Left renal cortex interstitium (tissue), 4 donors: ENCODE measurements at regions not wholly inside any gene's neighbourhood (a gene's known extent, or its start where the extent isn't known, plus 50 kb on each side); places are given as distances from the start of the nearest gene placed in this dataset.

Source experiments
- DNase-seq, 4 donors: peaks; one replicate each; pipeline ENCODE4 v3.0.0-alpha.2; 2013; ENCODE audit warnings: low read depth in 4 of 4, low spot score in 2 of 4, missing footprints in 1 of 4

- DNase-seq = no peak
These were observed 485.9 kb upstream of the TENM4 start for GRCh38 chr11:79926707-79927106.

DNA sequence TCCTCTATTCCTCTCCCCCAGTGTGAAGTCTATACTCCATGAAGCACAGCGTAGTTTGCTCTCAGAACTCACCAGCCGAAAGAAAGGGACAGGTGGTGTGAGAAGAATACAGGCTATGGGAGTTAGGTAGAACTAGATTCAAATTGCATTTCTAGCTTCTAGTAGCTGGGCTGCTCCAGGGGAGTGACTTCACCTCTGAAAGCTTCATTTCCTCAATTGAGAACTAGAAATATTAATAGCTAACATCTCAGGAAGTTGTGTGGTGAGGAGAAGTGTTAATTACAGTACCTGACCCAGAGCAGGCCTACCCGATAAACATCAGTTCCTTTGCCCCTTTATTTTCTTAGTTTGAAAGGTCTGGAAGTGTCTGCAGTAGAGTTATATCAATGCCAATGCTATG is 484.7 kb upstream of the TENM4 start:
- no peak for DNase-seq

DNA sequence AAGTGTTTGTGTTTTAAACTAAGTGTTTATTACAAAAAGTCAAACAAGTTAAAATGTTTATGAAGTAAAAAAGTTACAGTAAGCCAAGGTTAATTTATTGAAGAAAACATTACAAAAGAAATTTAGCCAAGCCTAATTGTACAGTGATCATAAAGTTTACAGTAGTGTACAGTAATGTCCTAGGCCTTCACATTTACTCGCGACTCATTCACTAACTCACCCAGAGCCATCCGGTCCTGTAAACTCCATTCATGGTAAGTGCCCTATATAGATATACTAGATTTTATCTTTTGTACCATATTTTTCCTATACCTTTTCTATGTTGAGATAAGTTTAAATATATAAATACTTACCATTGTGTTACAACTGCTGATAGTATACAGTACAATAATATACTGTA is 481.8 kb upstream of the TENM4 start:
- no peak for DNase-seq

DNA sequence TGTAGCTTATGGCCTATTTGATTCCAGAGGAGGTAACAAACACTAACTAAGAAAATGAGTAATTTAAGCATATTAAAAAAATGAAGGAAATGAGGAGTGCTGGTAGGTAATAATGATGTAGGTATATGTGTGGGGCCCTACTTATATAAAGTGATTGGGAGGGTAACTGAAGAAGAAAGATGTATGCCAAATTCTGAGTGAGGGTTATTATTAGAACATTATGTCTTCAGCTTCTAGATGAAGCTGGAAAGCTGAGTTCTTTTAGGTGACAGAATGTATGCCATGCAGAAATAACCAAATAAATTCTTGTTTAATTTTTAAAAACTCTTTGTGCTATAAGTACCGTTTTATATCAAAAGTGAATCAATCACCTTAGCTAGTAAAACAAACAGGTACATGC is 479.6 kb upstream of the TENM4 start:
- DNase-seq = no peak

- DNase-seq = no peak
These were observed 478.5 kb upstream of the TENM4 start for GRCh38 chr11:79919350-79919749.

DNA sequence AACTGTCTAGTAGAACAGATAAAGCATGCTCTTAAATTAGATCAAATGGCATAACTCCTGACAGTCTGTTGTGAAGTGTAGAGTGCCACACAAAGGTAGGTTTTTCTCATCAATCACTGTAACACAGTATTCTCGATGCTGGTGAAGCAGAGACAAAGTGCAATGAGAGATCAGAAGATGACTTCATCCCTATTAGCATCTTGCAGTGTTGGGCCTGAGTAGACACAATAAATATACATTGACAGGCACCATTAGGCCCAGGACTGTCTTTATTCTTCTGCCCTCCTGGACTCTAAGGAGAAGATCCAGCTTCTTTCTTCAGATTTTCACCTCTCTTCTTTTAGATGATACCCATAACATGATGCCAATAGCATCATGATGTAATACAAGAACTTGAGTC is 478.0 kb upstream of the TENM4 start:
- DNase-seq = no peak

GRCh38 chr11:79906164-79906563 is 465.3 kb upstream of the TENM4 start:
- DNase-seq = no peak

- DNase-seq = no peak
These were observed 461.7 kb upstream of the TENM4 start for GRCh38 chr11:79902493-79902892.

GRCh38 chr11:79897896-79898295 is 457.1 kb upstream of the TENM4 start:
- DNase-seq = no peak

- DNase-seq = no peak
These were observed 455.4 kb upstream of the TENM4 start for GRCh38 chr11:79896258-79896657.

DNA sequence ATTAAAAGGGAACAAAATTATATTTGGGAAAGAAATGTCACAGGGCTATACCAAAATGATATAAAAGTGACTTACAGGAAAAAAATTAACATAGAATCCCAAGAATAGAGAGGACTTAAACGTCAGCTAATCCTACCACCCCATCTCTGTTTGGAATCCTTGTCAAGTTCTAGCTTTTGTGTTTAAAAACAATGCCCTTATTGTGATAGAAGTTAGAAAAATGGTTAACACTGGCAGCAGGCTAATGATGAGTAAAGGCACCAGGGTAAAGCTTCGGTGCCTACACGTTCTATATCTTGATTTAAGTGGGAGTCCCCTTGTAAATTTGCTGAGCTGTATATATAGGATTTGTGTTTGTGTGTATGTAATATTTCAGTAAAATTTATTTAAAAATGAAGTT is 453.3 kb upstream of the TENM4 start:
- no peak for DNase-seq

DNA sequence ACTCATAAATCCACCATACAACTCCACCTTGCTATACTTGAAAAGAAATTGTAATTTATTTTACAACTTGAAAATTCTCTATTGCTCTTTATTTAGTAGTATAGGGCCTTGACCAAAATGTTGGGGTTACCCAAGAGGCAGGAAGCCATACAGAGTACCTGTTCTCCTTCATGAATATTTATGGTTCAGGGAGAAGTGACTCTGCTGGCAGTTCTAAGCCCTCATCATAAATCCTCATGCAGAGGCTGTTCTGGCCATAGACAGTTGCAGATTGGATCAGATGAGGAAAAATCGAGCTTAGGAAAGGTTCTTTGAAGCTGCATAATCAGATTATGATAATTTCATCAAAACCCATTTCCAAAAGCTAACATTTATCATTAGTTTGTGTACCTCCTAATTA is 449.4 kb upstream of the TENM4 start:
- DNase-seq = no peak

- DNase-seq = no peak
These were observed 424.1 kb upstream of the TENM4 start for GRCh38 chr11:79864882-79865281.

DNA sequence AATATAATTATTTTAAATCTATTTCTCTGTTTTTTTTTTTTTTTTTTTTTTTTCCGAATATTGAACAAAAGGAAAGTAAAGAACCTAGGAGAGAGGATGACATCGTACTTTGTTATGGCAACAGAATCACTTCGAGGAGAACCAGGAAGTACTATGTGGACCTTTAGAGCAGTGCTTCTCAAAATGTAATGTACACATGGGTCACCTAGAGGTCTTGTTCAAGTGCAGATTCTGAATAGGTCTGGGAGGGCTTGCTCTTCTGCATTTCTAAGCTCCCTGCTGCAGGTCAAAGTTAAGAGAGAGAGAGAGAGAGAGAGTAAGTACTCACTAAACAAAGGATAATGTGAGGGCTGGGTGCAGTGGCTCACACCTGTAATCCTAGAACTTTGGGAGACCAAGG is 419.5 kb upstream of the TENM4 start:
- no peak for DNase-seq

DNA sequence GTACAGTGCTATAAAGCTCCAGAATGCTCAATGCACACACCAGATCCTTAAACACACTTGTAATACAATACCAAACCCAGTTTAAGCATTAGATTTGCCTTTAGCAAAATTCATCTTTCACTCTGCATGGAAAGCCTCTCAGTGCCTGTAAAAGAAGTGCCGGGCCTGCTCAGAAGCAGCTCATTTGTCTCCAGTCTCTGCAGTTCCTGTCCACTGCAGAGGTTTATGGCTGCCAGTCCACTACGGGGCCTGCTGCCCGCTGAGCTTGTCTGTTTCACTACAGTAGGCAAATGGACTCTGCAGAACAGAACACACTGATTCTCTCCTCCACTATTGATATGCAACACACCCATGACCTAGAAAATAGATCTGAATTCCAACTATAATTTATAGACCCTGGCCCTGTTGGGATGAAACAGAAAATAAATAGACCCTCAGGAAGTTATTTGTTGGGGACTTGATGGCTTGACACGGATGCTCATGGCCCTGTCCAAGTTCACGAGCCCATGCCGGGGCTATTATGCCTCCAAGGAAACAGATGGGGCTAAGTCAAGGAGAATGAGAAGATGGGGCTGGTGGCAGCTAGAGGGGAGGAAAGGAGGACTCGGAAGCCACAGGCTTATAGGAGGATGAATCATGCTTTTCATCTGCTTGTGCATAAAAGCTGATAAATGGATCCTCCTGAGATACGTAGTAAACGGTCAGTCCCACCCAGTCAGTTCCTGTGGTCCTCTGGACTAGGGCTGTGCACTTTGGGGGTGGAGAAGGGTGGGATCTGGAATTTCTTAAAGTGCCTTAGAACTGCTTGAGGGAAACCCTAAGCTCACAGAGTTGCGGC is 416.8 kb upstream of the TENM4 start:
- DNase-seq = no peak

GRCh38 chr11:79852176-79852575 is 411.3 kb upstream of the TENM4 start:
- no peak for DNase-seq

GRCh38 chr11:79845002-79845709 is 404.3 kb upstream of the TENM4 start:
- DNase-seq = no peak

DNA sequence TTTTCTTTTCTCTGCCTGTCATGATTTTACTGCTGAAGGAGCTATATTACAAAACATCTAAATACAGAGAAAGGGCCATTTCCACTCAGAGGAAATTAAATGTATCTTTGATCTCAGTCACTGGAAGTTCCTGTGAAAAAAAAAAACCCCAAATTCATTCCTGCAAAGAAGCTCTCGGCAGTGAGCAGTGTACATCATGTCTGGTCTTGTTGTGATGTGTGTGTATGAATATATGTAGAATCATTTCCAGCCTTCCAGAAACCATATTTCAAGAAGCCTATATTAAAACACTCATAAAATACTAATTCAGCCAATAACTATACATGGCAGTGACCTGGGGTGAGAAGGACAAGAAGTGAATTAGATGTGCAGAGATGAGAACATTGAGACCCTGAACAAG is 393.2 kb upstream of the TENM4 start:
- DNase-seq = no peak

GRCh38 chr11:79830446-79830845 is 389.6 kb upstream of the TENM4 start:
- no peak for DNase-seq

- no peak for DNase-seq
These were observed 389.1 kb upstream of the TENM4 start for GRCh38 chr11:79829891-79830290.

GRCh38 chr11:79822766-79823165 is 381.9 kb upstream of the TENM4 start:
- no peak for DNase-seq

DNA sequence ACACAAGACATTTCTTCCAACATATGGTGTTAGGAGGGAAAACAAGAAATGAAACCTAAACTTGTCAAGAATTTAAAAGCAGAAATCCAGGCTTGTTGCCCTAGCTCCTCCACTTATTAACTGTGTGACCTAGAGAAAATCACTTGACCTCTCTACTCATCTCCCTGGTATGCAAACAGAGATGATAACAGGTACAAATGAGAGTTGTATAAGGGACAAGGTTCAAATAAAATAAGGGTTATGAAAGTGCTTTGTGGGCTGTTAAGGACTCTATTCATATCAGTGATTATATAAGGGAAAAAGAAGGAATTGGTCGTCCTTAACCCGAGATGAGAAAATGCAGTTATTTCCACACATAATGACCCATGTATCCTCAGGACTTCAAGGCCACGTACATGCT is 372.7 kb upstream of the TENM4 start:
- DNase-seq = no peak
